ENCODE measurements at regions not wholly inside any gene's neighbourhood (a gene's known extent, or its start where the extent isn't known, plus 50 kb on each side); places are given as distances from the start of the nearest gene placed in this dataset.

- no peak overlapping the region for H3K4me2 ChIP-seq (ENCODE audit: insufficient read depth, insufficient read length, low read length)
- TF ChIP-seq, protein P1, sequence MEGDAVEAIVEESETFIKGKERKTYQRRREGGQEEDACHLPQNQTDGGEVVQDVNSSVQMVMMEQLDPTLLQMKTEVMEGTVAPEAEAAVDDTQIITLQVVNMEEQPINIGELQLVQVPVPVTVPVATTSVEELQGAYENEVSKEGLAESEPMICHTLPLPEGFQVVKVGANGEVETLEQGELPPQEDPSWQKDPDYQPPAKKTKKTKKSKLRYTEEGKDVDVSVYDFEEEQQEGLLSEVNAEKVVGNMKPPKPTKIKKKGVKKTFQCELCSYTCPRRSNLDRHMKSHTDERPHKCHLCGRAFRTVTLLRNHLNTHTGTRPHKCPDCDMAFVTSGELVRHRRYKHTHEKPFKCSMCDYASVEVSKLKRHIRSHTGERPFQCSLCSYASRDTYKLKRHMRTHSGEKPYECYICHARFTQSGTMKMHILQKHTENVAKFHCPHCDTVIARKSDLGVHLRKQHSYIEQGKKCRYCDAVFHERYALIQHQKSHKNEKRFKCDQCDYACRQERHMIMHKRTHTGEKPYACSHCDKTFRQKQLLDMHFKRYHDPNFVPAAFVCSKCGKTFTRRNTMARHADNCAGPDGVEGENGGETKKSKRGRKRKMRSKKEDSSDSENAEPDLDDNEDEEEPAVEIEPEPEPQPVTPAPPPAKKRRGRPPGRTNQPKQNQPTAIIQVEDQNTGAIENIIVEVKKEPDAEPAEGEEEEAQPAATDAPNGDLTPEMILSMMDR (conservative IDR thresholded peaks at IDR 0.05): no peak
- peaks cover 7% of the 10 kb centered on the region; the same call in 1 of the 2 replicates for H3K4me1 ChIP-seq (ENCODE audit: insufficient read depth, low read length)
- no peaks in the 10 kb centered on the region for H3K9me3 ChIP-seq (ENCODE audit: control insufficient read depth, low read depth, low read length)
- H3K18ac ChIP-seq (ENCODE audit: insufficient read length, low read depth, low read length): no peak overlapping the region
- H3K23me2 ChIP-seq (ENCODE audit: insufficient read length, low read depth, low read length, poor library complexity, severe bottlenecking): no peaks in the 10 kb centered on the region
- H3K79me2 ChIP-seq (ENCODE audit: insufficient read depth, low read length): no peaks in the 10 kb centered on the region
- Mint-ChIP-seq H3K4me3 (no peak overlapping the region), H3K9me3 (no peaks in the 10 kb centered on the region), H3K27me3 (ENCODE audit: low read depth) (no peaks in the 10 kb centered on the region), H3K4me1 (peaks cover 26 to 27% of the 10 kb centered on the region in 2 experiments), H3K27ac (no peak overlapping the region), H3K36me3 (ENCODE audit: insufficient read depth in 1 of 3, low read depth in 3 of 3) (no peaks in the 10 kb centered on the region)
- no peaks in the 10 kb centered on the region for H4K20me1 ChIP-seq (ENCODE audit: control insufficient read depth, insufficient read depth, insufficient read length)
- H2BK15ac ChIP-seq (ENCODE audit: low read depth, low read length): no peak overlapping the region
- H4K91ac ChIP-seq (ENCODE audit: insufficient read length, low read depth, low read length): no peak overlapping the region
- H2BK20ac ChIP-seq (ENCODE audit: low read depth, low read length, poor library complexity, severe bottlenecking): no peak overlapping the region
- H2AK5ac ChIP-seq (ENCODE audit: insufficient read length, low read length): no peak overlapping the region
- no peak overlapping the region for H4K5ac ChIP-seq (ENCODE audit: insufficient read length, low read depth, low read length)
- no peak overlapping the region for H3K9ac ChIP-seq (ENCODE audit: extremely low read depth, insufficient read length, low read length)
- WGBS (ENCODE audit: extremely low coverage, insufficient read length, low lambda C conversion rate): 100% methylated on average over 1 of the region's 4 CpGs
- H3K79me1 ChIP-seq (ENCODE audit: insufficient read depth, low read depth, low read length, poor library complexity, severe bottlenecking): no peaks in the 10 kb centered on the region
- no peak overlapping the region for H3K56ac ChIP-seq (ENCODE audit: insufficient read length, low read depth, low read length)
- H2BK120ac ChIP-seq (ENCODE audit: low read depth, low read length, poor library complexity, severe bottlenecking): no peak overlapping the region
- H4K8ac ChIP-seq (replicated peaks; ENCODE audit: insufficient read length, low read depth, low read length): no peak overlapping the region
- H2BK12ac ChIP-seq (ENCODE audit: insufficient read length, low read depth, low read length): no peak overlapping the region
- H3K27ac ChIP-seq (ENCODE audit: insufficient read length, low read depth, low read length): no peak overlapping the region
- H2BK5ac ChIP-seq (ENCODE audit: insufficient read length, low read length): no peak overlapping the region
- no peak overlapping the region for H3T11ph ChIP-seq (ENCODE audit: low read length)
- H3K4ac ChIP-seq (ENCODE audit: low read depth, low read length): no peak overlapping the region
- H3K27me3 ChIP-seq (ENCODE audit: insufficient read depth, low read length): no peaks in the 10 kb centered on the region
- no peak overlapping the region for H3K14ac ChIP-seq (ENCODE audit: insufficient read depth, low read length)
- DNase-seq: no peak
- H2AFZ ChIP-seq (ENCODE audit: low read length): no peak overlapping the region
- H3K23ac ChIP-seq (ENCODE audit: insufficient read length, low read depth, low read length): no peak overlapping the region
These were observed 567.4 kb downstream of the FGF9 start for GRCh38 chr13:22238269-22238668.
